ENCODE measurements at regions not wholly inside any gene's neighbourhood (a gene's known extent, or its start where the extent isn't known, plus 50 kb on each side); places are given as distances from the start of the nearest gene placed in this dataset.

- 92% methylated on average over 5 of the region's 5 CpGs for WGBS
- no peak for TF ChIP-seq EGR1 (IDR thresholded peaks at IDR 0.05; ENCODE audit: low read depth in 2 of 2)
- TF ChIP-seq SP1 (IDR thresholded peaks at IDR 0.05): no peak
- TF ChIP-seq REST (IDR thresholded peaks at IDR 0.05): no peak
- TF ChIP-seq RXRA (IDR thresholded peaks at IDR 0.05): no peak
- no peak for TF ChIP-seq FOXA1 (IDR thresholded peaks at IDR 0.05)
- TF ChIP-seq ATF3 (IDR thresholded peaks at IDR 0.05): no peak
- no peak for TF ChIP-seq GABPA (IDR thresholded peaks at IDR 0.05 in 1 of 2, conservative IDR thresholded peaks at IDR 0.05 in 1 of 2)
- TF ChIP-seq CTCF (IDR thresholded peaks at IDR 0.05; ENCODE audit: low read depth, low read length, missing input control): no peak
- no peak for TF ChIP-seq RAD21 (IDR thresholded peaks at IDR 0.05)
- no peak overlapping the region for H3K4me3 ChIP-seq (ENCODE audit: low read depth in 1 of 3, low read length in 3 of 3)
- DNase-seq (ENCODE audit: low spot score): no peak
- no peak overlapping the region for H3K9ac ChIP-seq (ENCODE audit: low read depth in 1 of 2, low read length in 2 of 2)
- H3K27ac ChIP-seq (ENCODE audit: low read depth in 1 of 2, low read length in 2 of 2): no peak overlapping the region
- no peaks in the 10 kb centered on the region for H3K27me3 ChIP-seq (ENCODE audit: control insufficient read depth in 4 of 4, insufficient read depth in 4 of 4, low read length in 3 of 4)
- H3K36me3 ChIP-seq (ENCODE audit: control insufficient read depth in 4 of 4, insufficient read depth in 3 of 4, low read depth in 1 of 4, low read length in 3 of 4): no peaks in the 10 kb centered on the region
- no peaks in the 10 kb centered on the region for H3K4me1 ChIP-seq (ENCODE audit: control insufficient read depth in 4 of 4, insufficient read depth in 4 of 4, low read length in 3 of 4)
- peaks cover 0 to 2% (median 0%) of the 10 kb centered on the region in 4 donors for H3K9me3 ChIP-seq (ENCODE audit: control insufficient read depth in 4 of 4, low read length in 3 of 4)
Observed at GRCh38 chrX:65148232-65148631, 172.0 kb upstream of the ZC4H2 start.

- H3K4me1 ChIP-seq (ENCODE audit: control insufficient read depth in 4 of 4, insufficient read depth in 4 of 4, low read length in 3 of 4): no peaks in the 10 kb centered on the region
- H3K27me3 ChIP-seq (ENCODE audit: control insufficient read depth in 4 of 4, insufficient read depth in 4 of 4, low read length in 3 of 4): no peaks in the 10 kb centered on the region
- H3K9me3 ChIP-seq (ENCODE audit: control insufficient read depth in 4 of 4, low read length in 3 of 4): peaks cover 0 to 2% (median under 1%) of the 10 kb centered on the region in 4 donors
- no peak overlapping the region for H3K27ac ChIP-seq (ENCODE audit: low read depth in 1 of 2, low read length in 2 of 2)
- DNase-seq (ENCODE audit: low spot score): no peak
- no peak for TF ChIP-seq SP1 (IDR thresholded peaks at IDR 0.05)
- no peak for TF ChIP-seq FOXA1 (IDR thresholded peaks at IDR 0.05)
- no peak for TF ChIP-seq JUND (IDR thresholded peaks at IDR 0.05)
- TF ChIP-seq FOXA2 (IDR thresholded peaks at IDR 0.05): no peak
- no peak for TF ChIP-seq RXRA (IDR thresholded peaks at IDR 0.05)
- TF ChIP-seq HNF4A (conservative IDR thresholded peaks at IDR 0.05): no peak
- no peak for TF ChIP-seq REST (IDR thresholded peaks at IDR 0.05)
- no peak for TF ChIP-seq HNF4G (IDR thresholded peaks at IDR 0.05)
- TF ChIP-seq TAF1 (conservative IDR thresholded peaks at IDR 0.05): no peak
- no peak for TF ChIP-seq CTCF (IDR thresholded peaks at IDR 0.05; ENCODE audit: low read depth, low read length, missing input control)
- no peak for TF ChIP-seq EGR1 (IDR thresholded peaks at IDR 0.05; ENCODE audit: low read depth in 2 of 2)
- TF ChIP-seq NR2F2 (IDR thresholded peaks at IDR 0.05): no peak
- TF ChIP-seq GABPA (IDR thresholded peaks at IDR 0.05 in 1 of 2, conservative IDR thresholded peaks at IDR 0.05 in 1 of 2): no peak
- no peak for TF ChIP-seq MAX (IDR thresholded peaks at IDR 0.05)
- no peak for TF ChIP-seq YY1 (IDR thresholded peaks at IDR 0.05)
- no peak for TF ChIP-seq ZBTB33 (IDR thresholded peaks at IDR 0.05)
- TF ChIP-seq ATF3 (IDR thresholded peaks at IDR 0.05): no peak
- no peak overlapping the region for H3K4me3 ChIP-seq (ENCODE audit: low read depth in 1 of 3, low read length in 3 of 3)
- no peaks in the 10 kb centered on the region for H3K36me3 ChIP-seq (ENCODE audit: control insufficient read depth in 4 of 4, insufficient read depth in 3 of 4, low read depth in 1 of 4, low read length in 3 of 4)
- no peak overlapping the region for H3K9ac ChIP-seq (ENCODE audit: low read depth in 1 of 2, low read length in 2 of 2)
- 93% methylated on average over 1 of the region's 1 CpG for WGBS
Observed at GRCh38 chrX:65136424-65136823, 160.2 kb upstream of the ZC4H2 start.
